Stimulated activated CD4-positive, alpha-beta T cell treated with anti-CD3 and anti-CD28 coated beads, Interleukin-1b, Interleukin-23, amount 100 ng/mL, for 1 hour (primary cell): ENCODE measurements at regions not wholly inside any gene's neighbourhood (a gene's known extent, or its start where the extent isn't known, plus 50 kb on each side); places are given as distances from the start of the nearest gene placed in this dataset.
"Not testable (repeated sequence)": the region's sequence is repeated elsewhere in the genome, so short reads cannot be mapped to it uniquely, and the experiment has no call there.

ENCODE experiments used
- DNase-seq, 2 donors: peaks; one replicate each; pipeline ENCODE4 v3.0.0-alpha.2; 2020; ENCODE audit warnings: low read depth in 2 of 2

- DNase-seq, result no peak
Observed at GRCh38 chr13:90933097-90933826, 414.2 kb upstream of the MIR17HG start.

DNA sequence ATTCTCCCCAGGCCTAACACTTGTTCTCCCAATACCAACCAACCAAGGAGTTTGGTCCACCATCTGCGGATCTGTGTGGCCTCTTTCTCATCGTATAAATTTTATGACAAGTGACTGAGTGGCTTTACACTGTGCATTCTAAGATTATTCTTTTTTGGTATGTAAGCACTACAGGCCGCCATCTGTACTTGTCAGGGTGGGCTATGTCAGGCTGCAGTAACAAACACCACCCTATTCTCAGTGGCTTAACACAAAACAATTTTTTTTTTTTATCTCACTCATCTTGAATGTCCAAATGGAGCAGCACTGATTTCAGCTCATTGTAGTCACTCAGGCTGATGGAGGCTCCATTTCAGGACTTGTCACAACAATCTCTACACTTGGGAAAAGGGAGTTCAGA is 412.7 kb upstream of the MIR17HG start:
- DNase-seq, result no peak

GRCh38 chr13:90938848-90939247 is 408.6 kb upstream of the MIR17HG start:
- DNase-seq, result no peak

- DNase-seq, result no peak
Observed at GRCh38 chr13:90943946-90944345, 403.5 kb upstream of the MIR17HG start.

DNA sequence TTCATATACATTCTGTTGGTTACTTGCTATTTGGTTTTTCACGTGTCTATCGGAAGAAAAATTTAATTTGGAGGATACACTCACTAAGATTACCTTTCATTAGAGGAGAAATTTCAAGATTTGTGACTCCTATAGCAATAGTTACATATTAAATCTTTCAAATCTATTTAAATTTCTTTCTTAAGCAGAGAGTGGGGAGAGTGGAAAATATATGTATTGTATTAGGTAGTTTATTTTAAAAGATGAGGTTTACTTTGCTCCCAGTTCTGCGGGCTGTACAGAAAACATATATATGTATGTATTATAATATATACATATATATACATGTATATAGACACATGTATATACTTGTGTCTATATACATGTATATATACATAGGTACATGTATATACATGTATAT is 402.3 kb upstream of the MIR17HG start:
- not testable (repeated sequence) for DNase-seq

DNA sequence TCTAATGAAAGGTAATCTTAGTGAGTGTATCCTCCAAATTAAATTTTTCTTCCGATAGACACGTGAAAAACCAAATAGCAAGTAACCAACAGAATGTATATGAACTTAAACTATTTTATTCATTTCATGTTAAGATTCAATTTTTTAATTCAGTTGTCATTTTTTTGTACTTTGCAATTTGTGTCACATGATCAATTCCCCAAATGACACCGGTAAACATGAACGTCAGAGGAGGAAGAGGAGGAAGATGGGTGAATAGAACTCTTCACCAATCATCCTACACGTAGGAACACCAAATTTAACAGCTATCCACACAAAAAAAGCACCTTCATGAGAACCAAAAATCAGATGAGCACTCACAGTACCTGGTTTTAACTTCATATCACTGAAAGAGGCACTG is 401.4 kb upstream of the MIR17HG start:
- DNase-seq, result not testable (repeated sequence)

GRCh38 chr13:90947976-90948375 is 399.5 kb upstream of the MIR17HG start:
- no peak for DNase-seq

DNA sequence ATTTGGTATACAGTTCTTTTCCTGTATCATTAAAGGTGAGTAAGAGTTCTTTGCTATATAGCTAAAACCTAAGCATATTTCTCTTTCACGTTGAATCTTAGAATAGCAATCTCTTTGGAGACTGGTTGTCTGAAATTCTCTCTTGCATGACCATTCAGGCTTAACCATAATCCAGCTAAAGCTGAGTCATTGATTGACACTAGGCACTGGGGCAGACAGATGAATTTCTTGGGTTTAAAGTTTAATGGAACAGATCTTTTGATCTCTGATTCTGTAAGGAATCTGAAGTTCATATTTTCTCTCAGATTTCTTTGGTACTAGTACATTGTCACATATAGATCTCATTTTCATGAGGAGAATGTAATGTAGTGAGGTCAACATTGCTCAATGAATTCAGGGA is 397.3 kb upstream of the MIR17HG start:
- no peak for DNase-seq

DNA sequence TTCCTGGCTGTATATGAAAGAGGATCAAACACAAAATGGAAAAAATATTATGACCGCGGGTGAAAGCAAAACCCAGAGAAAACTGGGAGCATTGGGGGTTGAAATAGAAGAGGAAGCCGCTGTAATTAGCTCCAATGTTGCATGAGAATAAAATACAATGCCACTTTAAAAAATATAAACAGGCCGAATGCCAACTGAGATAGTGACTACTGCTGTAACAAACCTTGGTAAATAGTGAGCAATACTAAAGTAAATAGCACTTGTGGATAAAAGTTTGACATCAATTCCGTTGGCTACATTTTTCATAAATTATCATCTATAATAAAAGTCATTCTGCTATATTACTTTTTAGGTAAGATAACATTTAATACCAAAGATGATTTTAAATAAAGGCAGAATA is 395.8 kb upstream of the MIR17HG start:
- no peak for DNase-seq

DNA sequence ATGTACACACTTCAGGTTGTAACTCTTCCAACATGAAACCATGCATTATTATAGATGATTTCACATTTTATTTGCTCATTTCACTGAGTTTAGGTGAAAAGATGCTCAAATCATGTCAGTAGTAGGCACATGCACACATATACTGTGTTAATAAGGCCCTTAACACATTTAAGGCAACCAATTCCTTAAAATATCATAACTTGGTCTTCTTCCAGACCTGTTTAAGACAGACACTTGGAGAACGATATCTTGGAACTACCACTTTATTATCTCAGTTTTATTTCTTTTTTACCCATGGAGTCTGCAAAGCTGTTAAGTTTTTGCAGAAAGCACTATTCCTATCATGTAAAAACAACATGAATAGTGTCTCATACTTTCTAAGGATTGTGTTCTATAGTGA is 395.2 kb upstream of the MIR17HG start:
- no peak for DNase-seq

GRCh38 chr13:90954605-90955195 is 392.8 kb upstream of the MIR17HG start:
- DNase-seq, result no peak

- no peak for DNase-seq
Observed at GRCh38 chr13:90956031-90956430, 391.5 kb upstream of the MIR17HG start.

DNA sequence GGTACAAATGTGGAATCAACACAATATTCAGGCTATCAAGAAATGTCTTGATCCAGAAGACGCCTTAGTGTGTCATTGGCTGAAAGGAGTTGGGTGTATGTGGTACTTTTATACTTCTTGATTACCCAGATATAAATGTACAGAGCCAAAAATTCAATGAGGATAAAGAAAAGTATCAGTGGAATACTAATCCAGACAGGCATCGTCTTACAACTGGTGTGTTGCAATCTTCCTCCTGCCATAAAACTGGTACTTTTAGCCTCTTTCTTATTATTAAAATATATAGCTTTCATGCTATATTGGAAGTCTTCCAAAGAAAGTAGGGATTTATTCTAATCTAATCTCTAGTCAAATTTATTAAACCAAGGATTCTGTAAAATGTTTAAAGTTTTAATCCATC is 388.6 kb upstream of the MIR17HG start:
- DNase-seq, result no peak

- no peak for DNase-seq
Observed at GRCh38 chr13:90968166-90968904, 379.2 kb upstream of the MIR17HG start.

DNA sequence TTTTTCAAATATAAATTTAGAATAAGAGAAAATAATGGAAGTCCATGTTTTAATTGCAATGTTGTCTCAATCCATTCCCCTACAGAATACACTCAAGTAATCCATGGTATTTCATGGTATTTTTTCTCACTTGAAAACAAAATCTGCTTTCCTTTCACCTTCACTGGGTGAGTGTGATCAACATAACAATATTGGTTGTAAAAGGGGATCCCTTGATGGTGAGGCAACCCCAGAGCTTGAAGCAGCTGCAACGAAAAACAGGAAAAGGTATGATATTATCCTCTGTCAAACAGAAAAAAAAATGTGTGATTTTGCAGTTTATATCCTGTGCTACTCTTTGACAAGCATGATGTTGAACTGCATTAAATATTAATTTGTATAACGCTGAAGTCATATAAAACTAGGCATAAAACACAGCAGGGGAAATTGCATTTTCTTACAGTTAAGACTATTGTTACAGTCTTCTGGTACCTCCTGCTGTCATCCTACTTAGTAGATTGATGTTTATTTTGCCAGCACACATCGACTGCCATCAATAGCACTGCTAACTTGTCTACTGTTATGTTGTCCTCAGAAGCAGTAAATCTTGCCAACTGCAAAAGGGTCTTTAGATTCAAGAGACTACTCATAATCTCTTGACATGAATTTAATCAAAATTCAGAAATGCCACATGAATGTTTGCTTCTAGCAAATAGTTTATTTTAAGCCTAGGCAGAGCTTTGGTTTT is 373.1 kb upstream of the MIR17HG start:
- no peak for DNase-seq

GRCh38 chr13:90979059-90979458 is 368.4 kb upstream of the MIR17HG start:
- DNase-seq, result no peak

DNA sequence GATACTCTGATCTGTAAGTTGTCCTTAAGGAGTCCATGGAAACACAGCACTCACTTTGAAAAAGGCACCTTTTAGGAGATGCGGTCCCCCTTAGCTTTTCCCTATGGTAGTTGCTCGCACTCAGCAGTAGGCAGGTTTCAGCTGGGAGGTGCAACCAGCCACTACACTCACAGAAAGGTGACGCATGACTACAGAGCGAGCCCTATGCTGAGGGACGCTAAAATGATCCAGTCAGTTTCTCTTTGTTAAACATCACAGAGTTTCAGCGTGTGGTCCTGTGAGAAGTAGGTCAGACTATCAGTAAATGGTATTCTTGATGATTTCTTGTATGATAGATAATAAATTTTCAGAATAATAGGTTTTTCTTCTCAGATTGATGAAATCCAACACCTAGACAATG is 362.7 kb upstream of the MIR17HG start:
- no peak for DNase-seq

DNA sequence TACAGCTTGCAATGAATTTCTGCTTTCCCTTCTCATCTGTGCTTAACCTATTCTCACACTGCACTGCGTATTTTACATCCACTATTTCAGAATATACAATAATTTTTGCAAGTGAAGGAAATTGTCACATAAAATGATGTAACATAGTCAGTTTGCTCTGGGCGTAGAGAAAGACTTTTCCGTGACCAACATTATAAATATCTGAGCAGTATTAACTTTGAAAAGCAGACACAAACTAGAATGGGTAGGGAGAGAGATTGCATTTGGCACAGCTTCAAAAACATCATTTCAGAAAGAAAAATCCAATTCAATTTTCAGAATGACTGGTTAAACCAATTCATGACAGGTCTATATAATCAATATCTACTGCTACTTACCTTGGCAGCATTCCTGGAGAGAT is 352.5 kb upstream of the MIR17HG start:
- DNase-seq, result no peak

- DNase-seq, result no peak
Observed at GRCh38 chr13:90995614-90996013, 351.9 kb upstream of the MIR17HG start.

DNA sequence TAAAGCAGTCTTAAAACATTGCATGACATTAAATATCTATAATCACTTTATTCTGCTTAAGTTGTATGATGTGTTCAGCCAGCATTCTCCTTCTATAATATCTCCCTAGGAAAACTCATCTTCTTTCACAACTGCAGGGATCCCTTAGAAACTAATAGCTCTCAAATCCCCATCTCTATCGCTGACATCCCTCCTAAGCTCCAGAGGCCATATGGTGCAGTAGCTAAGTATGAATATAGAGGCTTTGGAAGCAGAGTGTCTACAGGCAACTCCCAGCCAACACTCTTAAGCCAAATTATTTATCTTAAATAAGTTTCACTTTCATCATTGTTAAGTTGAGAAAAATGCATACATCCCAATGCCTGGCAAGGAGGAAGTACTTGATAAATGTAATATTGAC is 349.5 kb upstream of the MIR17HG start:
- no peak for DNase-seq

DNA sequence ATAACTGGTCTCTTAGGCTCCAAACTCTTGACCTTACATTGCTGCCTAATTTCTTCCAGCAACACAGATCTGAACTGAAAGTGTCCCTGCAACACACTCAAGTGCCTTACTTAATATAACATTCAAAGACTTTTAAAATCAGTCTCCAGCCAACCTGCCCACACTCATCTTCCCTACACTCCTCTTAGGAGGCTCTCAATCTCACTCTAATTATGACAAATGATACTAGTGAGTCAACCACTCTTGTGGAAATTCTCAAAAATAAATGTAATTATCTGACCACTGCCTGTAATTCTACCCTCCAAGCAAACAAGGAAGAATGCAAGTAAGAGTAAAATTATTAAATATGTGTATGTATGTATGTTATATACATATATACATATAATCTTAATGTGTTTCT is 348.1 kb upstream of the MIR17HG start:
- no peak for DNase-seq

DNA sequence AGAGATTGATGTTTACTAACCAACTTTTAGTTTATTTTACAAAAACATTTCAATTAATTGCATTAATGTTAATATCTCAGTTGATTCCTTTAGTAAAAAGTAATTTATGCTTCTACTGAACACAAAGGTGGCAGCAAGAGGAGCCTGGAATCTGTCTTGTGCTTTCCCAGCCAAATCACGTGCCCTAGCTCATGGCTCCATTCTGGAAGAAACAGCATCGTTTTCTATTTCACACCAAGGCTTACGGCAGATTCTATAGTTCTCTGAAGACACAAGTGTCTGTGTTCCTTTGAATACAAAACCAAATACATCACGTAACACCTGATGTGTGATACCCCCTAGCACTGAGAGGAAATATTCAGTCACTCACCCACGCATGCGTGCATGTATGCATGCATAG is 346.1 kb upstream of the MIR17HG start:
- no peak for DNase-seq
